RWPE2 (cell line): ENCODE measurements at regions not wholly inside any gene's neighbourhood (a gene's known extent, or its start where the extent isn't known, plus 50 kb on each side); places are given as distances from the start of the nearest gene placed in this dataset.

Experiments
- ATAC-seq: fragments of 200-7000 bp; cut with Tn5 transposase; 3 replicates; pipeline ENCODE4 v1.9.1; 2021; ENCODE audit warnings: low read depth
- DNase-seq: peaks from one replicate; pipeline ENCODE4 v3.0.0-alpha.2; 2020; ENCODE audit warnings: low spot score
- H3K27ac ChIP-seq: fragments of 450-650 bp; 2 replicates; pipeline ENCODE4 v1.5.1; 2017; ENCODE audit warnings: mild to moderate bottlenecking; ENCODE audit not compliant: poor library complexity, severe bottlenecking
- H3K27me3 ChIP-seq: fragments of 250-450 bp; sonication (Bioruptor Pico); 2 replicates; pipeline ENCODE4 v1.5.1; 2021; ENCODE audit warnings: mild to moderate bottlenecking, moderate library complexity; ENCODE audit not compliant: insufficient read depth, poor library complexity, severe bottlenecking
- H3K36me3 ChIP-seq: fragments of 250-450 bp; sonication (Bioruptor Pico); 2 replicates; pipeline ENCODE4 v1.5.1; 2020; ENCODE audit warnings: low read depth, mild to moderate bottlenecking, moderate library complexity
- H3K4me1 ChIP-seq: fragments of 250-450 bp; sonication (Bioruptor Pico); 2 replicates; pipeline ENCODE4 v1.5.1; 2021; ENCODE audit warnings: mild to moderate bottlenecking, moderate library complexity; ENCODE audit not compliant: insufficient read depth, poor library complexity, severe bottlenecking
- H3K4me3 ChIP-seq: fragments of 250-450 bp; sonication (Bioruptor Pico); 2 replicates; pipeline ENCODE4 v1.5.1; 2021; ENCODE audit warnings: mild to moderate bottlenecking, moderate library complexity; ENCODE audit not compliant: severe bottlenecking
- H3K9me3 ChIP-seq: fragments of 250-450 bp; sonication (Bioruptor Pico); 2 replicates; pipeline ENCODE4 v1.5.1; 2021; ENCODE audit warnings: mild to moderate bottlenecking, moderate library complexity; ENCODE audit not compliant: severe bottlenecking
- CTCF ChIP-seq: fragments of 450-650 bp; IDR thresholded peaks from one replicate; pipeline ENCODE4 v1.5.1; 2017; ENCODE audit warnings: mild to moderate bottlenecking, moderate library complexity; ENCODE audit not compliant: poor library complexity, severe bottlenecking

- Histone ChIP-seq H3K27me3 (no peaks in the 10 kb centered on the region), H3K36me3 (no peaks in the 10 kb centered on the region), H3K9me3 (no peaks in the 10 kb centered on the region), H3K4me3 (no peak overlapping the region), H3K27ac (peak overlapping the region; percentile 99), H3K4me1 (peaks cover 57% of the 10 kb centered on the region)
- TF ChIP-seq CTCF: no peak
- DNase-seq: no peak
- ATAC-seq: no peak
Measured at GRCh38 chr3:30341851-30342250, 264.6 kb upstream of the TGFBR2 start.

- no peak overlapping the region for H3K4me3 ChIP-seq
- TF ChIP-seq CTCF: no peak
- ATAC-seq: peak; percentile 84
- H3K36me3 ChIP-seq: no peaks in the 10 kb centered on the region
- H3K4me1 ChIP-seq: peaks cover 63% of the 10 kb centered on the region
- H3K27ac ChIP-seq: peak overlapping the region; percentile 99
- DNase-seq: peak; percentile 77
- H3K9me3 ChIP-seq: no peaks in the 10 kb centered on the region
- no peaks in the 10 kb centered on the region for H3K27me3 ChIP-seq
Measured at GRCh38 chr3:30342318-30343060, 263.9 kb upstream of the TGFBR2 start.

- ATAC-seq (no peak), DNase-seq (no peak)
- Histone ChIP-seq H3K4me3 (no peak overlapping the region), H3K27me3 (no peaks in the 10 kb centered on the region), H3K4me1 (peaks cover 71% of the 10 kb centered on the region), H3K36me3 (no peaks in the 10 kb centered on the region), H3K9me3 (no peaks in the 10 kb centered on the region), H3K27ac (peak overlapping the region; percentile 99)
- no peak for TF ChIP-seq CTCF
Measured at GRCh38 chr3:30343067-30343831, 263.2 kb upstream of the TGFBR2 start.

- H3K27me3 ChIP-seq: no peaks in the 10 kb centered on the region
- ATAC-seq (no peak), DNase-seq (no peak)
- peak overlapping the region; percentile 99 for H3K27ac ChIP-seq
- no peaks in the 10 kb centered on the region for H3K36me3 ChIP-seq
- TF ChIP-seq CTCF: no peak
- no peak overlapping the region for H3K4me3 ChIP-seq
- no peaks in the 10 kb centered on the region for H3K9me3 ChIP-seq
- H3K4me1 ChIP-seq: peaks cover 77% of the 10 kb centered on the region
Measured at GRCh38 chr3:30343861-30344260, 262.5 kb upstream of the TGFBR2 start.
